ENCODE measurements at regions not wholly inside any gene's neighbourhood (a gene's known extent, or its start where the extent isn't known, plus 50 kb on each side); places are given as distances from the start of the nearest gene placed in this dataset.

- DNase-seq (ENCODE audit: low spot score), result no peak
Observed at GRCh38 chr1:229047840-229048620, 222.9 kb upstream of the RAB4A start.

- DNase-seq (ENCODE audit: low spot score), result no peak
Observed at GRCh38 chr1:229048896-229049295, 222.0 kb upstream of the RAB4A start.

GRCh38 chr1:229056046-229056445 lies 214.9 kb upstream of the RAB4A start:
- DNase-seq (ENCODE audit: low spot score), result no peak

- no peak for DNase-seq (ENCODE audit: low spot score)
Observed at GRCh38 chr1:229058111-229058561, 212.8 kb upstream of the RAB4A start.

- no peak for DNase-seq (ENCODE audit: low spot score)
Observed at GRCh38 chr1:229058729-229059128, 212.2 kb upstream of the RAB4A start.

GRCh38 chr1:229059671-229060539 lies 211.0 kb upstream of the RAB4A start:
- DNase-seq (ENCODE audit: low spot score), result no peak

- DNase-seq (ENCODE audit: low spot score), result no peak
Observed at GRCh38 chr1:229062135-229062534, 208.8 kb upstream of the RAB4A start.

GRCh38 chr1:229063154-229063773 lies 207.6 kb upstream of the RAB4A start:
- DNase-seq (ENCODE audit: low spot score), result no peak

- no peak for DNase-seq (ENCODE audit: low spot score)
Observed at GRCh38 chr1:229064320-229065168, 206.4 kb upstream of the RAB4A start.

- DNase-seq (ENCODE audit: low spot score), result peak; percentile 12
Observed at GRCh38 chr1:229065613-229066012, 205.3 kb upstream of the RAB4A start.

- no peak for DNase-seq (ENCODE audit: low spot score)
Observed at GRCh38 chr1:229066591-229066990, 204.3 kb upstream of the RAB4A start.

- no peak for DNase-seq (ENCODE audit: low spot score)
Observed at GRCh38 chr1:229067546-229067945, 203.4 kb upstream of the RAB4A start.

GRCh38 chr1:229068270-229068987 lies 202.5 kb upstream of the RAB4A start:
- no peak for DNase-seq (ENCODE audit: low spot score)

GRCh38 chr1:229069176-229069575 lies 201.7 kb upstream of the RAB4A start:
- no peak for DNase-seq (ENCODE audit: low spot score)

GRCh38 chr1:229070168-229070567 lies 200.7 kb upstream of the RAB4A start:
- DNase-seq (ENCODE audit: low spot score), result peak; percentile 42

- DNase-seq (ENCODE audit: low spot score), result no peak
Observed at GRCh38 chr1:229073251-229073650, 197.7 kb upstream of the RAB4A start.

GRCh38 chr1:229075217-229075616 lies 195.7 kb upstream of the RAB4A start:
- DNase-seq (ENCODE audit: low spot score), result no peak

- DNase-seq (ENCODE audit: low spot score), result no peak
Observed at GRCh38 chr1:229075716-229076115, 195.2 kb upstream of the RAB4A start.

GRCh38 chr1:229076195-229076594 lies 194.7 kb upstream of the RAB4A start:
- DNase-seq (ENCODE audit: low spot score), result no peak

GRCh38 chr1:229079016-229079595 lies 191.8 kb upstream of the RAB4A start:
- no peak for DNase-seq (ENCODE audit: low spot score)

All from HT-29 (cell line).